Skin epidermis (tissue), 12 donors: ENCODE measurements at regions not wholly inside any gene's neighbourhood (a gene's known extent, or its start where the extent isn't known, plus 50 kb on each side); places are given as distances from the start of the nearest gene placed in this dataset.

Experiments
- H3K27ac ChIP-seq, 21 experiments: fragments of 200-600 bp; sonication (generic) in 11 of 21; one replicate each; pipeline ENCODE4 v1.5.0; 2020; ENCODE audit warnings: mild to moderate bottlenecking in 3 of 21, inconsistent platforms in 2 of 21, moderate library complexity in 2 of 21
- H3K4me3 ChIP-seq, 7 experiments: fragments of 200-600 bp; sonication (generic) in 2 of 7; one replicate each; pipeline ENCODE4 v1.5.0; 2020; ENCODE audit warnings: inconsistent platforms in 2 of 7, mild to moderate bottlenecking in 2 of 7, moderate library complexity in 1 of 7

DNA sequence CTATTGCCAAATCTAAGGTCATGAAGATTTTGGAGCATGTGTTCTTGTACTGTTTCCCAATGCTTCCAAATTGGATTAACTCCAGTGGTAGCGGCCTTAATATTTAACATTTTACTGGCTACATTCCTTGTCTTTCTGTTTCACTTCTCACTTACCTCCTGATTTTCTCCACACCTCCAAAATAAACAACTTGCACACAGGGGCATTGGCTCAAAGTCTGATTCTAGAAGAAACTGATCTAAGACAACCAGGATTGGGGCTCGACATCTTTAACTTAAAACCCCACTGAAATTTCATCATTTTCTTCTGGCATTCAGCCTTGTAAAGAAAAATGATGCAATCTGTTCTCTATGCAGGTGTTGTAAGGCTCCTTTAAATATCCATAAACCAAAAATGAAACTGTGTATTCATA is 557.9 kb upstream of the ID4 start:
- no peak overlapping the region for H3K27ac ChIP-seq
- H3K4me3 ChIP-seq: no peak overlapping the region

DNA sequence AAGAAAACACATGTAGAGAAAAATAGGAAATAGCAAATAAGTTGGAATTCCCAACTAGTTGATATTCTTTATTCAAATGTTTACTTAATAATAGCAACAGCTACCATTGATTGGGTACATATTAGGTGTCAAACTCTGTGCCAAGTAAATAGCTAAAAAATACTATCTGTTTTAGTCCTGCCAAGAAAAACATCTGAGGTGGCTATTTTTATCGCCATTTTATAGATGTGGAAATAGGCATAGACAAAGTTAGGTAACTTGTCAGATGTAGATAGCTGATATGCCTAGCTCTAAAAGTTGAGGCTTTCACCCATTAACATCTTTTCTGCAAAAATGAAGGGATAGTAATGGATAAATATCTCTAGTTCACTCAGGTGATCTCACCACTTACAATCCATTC is 549.2 kb upstream of the ID4 start:
- H3K27ac ChIP-seq: no peak overlapping the region
- H3K4me3 ChIP-seq: no peak overlapping the region

DNA sequence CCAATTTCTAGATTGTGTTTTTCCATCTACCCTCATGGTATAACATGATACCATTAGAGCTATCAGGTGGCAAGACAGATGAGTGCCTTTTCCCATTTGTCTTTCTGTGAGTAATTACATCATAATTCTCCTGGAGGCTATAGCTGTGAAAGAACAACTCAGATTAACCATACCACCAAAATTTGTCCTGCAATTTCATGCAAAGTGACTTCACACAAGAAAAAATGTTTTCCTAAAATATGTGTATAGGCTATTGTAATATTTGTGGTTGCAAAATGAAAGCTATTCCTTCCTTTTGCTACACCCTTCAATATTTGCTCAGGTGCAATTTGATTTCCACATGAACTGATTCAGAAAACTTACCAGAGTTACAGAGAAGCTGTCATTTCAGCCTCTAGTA is 547.7 kb upstream of the ID4 start:
- Histone ChIP-seq H3K27ac (no peak overlapping the region), H3K4me3 (no peak overlapping the region)

DNA sequence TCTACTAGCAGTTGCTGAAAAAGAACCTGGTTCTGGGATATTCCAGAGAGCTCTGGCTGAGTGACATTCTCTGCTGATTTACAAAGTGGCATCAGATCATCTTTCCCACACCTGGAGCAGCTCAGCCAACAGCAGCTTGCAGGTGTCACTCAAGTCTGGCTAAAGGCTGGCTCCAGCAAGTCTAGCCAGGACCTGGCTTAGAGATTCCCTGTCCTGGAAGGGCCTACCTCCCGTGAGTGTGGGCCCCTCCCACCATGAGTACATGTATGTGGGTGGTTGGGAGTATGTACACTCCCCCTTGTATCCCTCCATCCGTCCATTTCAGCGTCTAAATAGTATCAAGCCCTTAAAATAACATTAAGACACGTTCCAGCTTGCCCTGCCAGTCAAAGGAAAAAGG is 539.3 kb upstream of the ID4 start:
- H3K4me3 ChIP-seq: no peak overlapping the region
- no peak overlapping the region for H3K27ac ChIP-seq

DNA sequence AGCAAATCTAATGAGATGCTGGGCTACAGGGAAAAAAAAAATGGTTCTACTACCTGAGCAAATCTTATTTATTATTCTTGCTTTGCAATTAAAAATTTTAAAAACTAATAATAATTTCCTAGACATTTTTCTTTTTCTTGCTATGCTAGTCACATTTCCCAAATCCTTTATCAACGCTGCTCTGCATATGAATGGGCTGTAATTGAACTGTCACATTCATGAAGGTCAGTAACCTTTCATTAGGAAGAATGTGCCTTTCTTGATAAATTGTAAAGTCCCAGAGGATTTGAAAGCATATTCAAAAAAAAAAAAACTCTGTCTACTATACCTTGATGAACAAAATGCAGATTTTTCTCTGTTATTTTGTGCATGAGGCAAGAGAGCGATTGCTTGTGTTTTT is 538.7 kb upstream of the ID4 start:
- Histone ChIP-seq H3K27ac (no peak overlapping the region), H3K4me3 (no peak overlapping the region)

DNA sequence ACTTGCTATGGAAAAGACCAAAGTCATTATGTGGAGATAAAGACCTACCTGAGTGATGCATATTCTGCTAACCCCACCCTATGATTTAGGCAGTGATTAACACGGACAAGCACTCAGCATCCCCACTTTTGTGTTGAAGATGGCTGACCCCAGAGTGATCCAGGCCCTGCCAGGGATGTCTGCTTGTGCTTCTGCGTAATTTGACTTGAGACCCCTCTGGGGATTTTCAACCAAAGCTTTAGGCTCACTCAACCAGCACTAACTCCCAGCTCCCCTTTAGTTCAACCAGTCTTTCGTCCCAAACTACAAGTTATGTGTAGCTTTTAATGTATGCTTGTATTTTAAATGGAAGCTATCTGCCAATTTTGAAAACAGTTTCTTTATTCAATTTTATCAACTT is 538.0 kb upstream of the ID4 start:
- no peak overlapping the region for H3K4me3 ChIP-seq
- H3K27ac ChIP-seq: no peak overlapping the region

DNA sequence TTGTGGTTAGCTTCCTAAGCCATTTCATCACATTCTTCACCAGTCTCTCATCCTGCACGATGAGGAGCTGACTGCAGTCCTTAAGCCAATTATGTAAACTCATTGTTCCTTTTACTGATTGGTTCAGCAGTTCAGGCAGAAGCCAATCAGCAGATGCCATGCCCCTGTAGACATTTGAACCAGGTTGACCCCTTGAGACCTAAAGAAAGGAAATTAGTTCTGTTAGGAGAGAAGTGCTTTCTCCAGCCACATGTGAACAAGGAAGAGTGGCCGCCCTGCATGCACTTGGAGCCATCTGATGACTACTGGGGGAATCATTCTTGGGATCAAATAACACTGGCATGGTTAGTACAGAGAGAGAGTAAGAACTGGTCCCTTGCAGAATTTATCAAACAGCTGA is 535.2 kb upstream of the ID4 start:
- H3K27ac ChIP-seq: no peak overlapping the region

DNA sequence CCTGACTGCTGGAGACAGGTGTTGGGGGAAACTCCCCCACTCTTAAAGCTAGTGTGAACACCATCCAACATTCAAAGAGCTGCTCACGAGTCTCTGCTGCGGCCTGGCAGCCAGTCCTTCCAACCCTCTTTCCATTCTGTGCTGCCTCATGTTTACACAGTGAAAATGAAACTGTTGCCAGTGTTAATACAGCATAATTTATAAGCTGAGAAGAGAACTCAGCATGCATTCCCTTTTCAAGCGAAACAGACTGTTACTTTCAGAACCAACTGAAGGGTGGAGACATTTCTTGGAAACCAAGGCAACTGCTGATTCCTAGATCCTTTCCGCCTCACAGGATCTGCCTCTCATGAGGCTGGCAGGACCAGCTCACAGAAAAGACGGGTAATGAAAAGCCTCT is 533.8 kb upstream of the ID4 start:
- H3K4me3 ChIP-seq: no peak overlapping the region
- H3K27ac ChIP-seq: peak overlapping the region in 4 of 21 experiments; percentile 20 to 63 (median 50)

More for the DNA sequence above, 535.2 kb upstream of the ID4 start:
- no peak overlapping the region for H3K4me3 ChIP-seq

DNA sequence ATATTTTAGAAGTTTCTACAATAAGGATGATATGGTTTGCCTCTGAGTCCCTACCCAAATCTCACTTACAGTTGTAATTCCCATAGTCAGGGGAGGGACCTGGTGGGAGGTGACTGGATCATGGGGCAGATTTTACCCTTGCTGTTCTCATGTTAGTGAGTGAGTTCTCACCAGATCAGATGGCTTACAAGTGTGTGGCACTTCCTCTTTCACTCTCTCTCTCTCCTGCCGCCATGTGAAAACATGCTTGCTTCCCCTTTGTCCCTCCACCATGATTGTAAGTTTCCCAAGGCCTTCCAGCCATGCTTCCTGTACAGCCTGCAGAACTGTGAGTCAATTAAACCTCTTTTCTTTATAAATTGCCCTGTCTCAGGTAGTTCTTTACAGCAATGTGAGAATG is 527.5 kb upstream of the ID4 start:
- H3K27ac ChIP-seq: no peak overlapping the region
- no peak overlapping the region for H3K4me3 ChIP-seq

DNA sequence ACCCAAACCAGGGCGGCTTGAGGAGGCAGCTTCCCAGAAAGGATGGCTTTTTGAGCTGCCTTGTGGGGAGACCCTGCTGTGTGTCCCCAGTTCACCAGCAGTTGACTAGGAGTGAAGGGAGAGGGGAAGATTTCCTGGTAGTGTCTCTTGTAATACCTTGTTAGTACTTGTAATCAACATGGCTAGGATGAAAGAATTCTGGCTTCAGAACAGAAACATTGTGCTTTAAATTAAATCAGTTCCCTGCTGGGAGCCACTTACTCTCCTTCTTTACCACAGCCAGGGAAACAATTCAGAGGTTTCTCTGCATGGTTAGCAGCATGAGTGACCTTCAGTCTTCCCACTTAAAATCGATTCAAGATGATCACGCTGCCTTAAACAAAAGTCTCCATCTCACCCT is 525.4 kb upstream of the ID4 start:
- Histone ChIP-seq H3K4me3 (no peak overlapping the region), H3K27ac (no peak overlapping the region)

DNA sequence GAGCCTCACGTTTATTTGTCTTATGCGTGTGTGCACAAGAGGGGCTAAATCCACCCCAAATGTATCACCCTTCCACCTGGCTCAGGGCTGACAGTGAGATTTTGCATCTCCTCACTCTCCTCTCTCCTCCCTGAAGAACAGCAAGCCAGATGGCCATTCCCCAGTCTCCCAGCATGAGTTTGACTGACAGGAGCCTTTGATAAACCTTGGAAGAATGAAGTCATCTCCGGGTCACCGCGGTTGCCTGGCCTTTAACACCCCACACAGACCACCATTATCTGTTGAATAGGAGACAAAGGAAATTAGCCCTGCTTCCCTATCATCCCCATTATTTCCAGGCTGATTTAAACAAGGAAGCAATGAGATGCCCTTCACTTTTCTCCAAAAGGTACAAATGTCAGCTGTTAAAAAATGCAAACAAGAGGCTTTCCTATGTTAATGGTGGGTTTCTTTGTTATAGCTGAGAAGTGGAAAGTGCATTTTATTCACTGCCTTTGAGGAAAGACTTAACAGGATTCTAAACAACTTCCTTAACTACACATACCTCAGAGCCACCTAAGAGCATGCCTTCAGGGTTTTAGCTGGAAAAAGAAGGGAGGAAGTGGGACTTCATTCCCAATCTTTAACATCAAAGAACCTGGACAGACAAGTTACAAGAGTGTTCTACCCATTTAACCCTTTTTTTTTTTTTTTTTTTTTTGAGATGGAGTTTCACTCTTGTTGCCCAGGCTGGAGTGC is 524.8 kb upstream of the ID4 start:
- no peak overlapping the region for H3K27ac ChIP-seq
- H3K4me3 ChIP-seq: no peak overlapping the region

DNA sequence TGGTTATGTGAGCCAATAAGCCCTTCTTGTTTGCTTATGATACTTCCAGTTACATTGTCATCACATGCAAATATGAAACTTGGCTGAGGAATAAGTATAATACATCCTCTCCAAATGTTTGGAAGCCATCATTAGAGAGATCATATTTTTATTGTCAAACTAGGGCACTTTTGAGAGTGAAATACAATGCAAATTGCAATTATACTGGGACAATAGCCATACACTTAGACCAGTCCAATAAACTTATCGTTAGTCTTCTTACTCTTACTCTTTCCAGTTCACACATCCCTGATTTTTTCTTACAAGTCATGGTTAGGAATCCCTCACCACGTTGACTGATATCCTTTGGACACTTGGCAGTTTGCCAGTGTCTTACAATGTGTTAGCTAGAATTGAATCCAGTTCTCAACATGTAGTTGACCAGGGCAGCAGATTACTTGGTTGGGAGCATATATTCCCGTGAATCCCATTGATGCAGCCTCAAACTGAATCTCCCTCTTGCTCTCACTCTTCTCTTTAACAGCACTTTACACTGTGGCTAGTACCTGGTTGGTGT is 519.7 kb upstream of the ID4 start:
- no peak overlapping the region for H3K27ac ChIP-seq
- no peak overlapping the region for H3K4me3 ChIP-seq

DNA sequence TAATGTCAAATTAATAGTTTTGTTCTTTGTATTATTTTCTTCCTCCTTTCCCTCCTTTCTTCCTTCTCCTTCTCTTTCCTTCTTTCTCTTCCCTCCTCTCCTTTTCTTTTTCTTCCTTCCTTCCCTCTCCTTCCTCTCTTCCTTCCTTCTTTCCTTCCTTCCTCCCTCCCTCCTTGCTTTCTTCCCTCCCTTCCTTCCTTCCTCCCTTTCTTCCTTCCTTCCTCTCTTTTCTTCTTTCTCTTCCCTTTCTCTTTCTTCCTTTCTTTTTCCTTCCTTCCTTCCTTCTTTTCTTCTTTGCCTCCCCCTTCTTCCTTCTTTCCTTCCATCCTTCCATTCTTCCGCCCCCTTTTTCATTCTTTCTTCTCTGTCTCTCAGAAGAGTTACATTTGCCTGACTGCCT is 518.2 kb upstream of the ID4 start:
- Histone ChIP-seq H3K4me3 (no peak overlapping the region), H3K27ac (no peak overlapping the region)

DNA sequence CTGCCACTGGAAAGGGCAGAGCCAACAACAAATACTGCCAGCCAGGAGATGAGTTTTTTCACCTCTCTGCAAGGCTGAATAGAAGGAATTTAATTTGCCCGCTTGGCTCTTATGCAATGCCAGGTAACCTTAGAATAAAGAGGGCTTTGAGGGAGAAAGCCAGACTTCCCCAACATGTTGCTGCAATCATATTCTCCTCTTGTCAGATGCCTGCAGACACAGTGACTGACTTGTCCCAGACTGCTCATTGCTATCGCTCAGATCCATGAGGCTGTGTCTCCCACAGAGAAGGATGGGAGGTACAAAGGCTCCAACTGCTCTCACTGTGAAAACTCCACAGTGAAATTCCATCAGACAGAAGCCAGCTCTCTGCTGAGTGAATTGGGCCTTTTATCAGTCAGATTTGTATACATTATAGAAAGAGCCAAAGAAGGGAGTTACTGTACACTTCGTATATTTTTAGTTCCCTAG is 517.0 kb upstream of the ID4 start:
- Histone ChIP-seq H3K27ac (no peak overlapping the region), H3K4me3 (no peak overlapping the region)

DNA sequence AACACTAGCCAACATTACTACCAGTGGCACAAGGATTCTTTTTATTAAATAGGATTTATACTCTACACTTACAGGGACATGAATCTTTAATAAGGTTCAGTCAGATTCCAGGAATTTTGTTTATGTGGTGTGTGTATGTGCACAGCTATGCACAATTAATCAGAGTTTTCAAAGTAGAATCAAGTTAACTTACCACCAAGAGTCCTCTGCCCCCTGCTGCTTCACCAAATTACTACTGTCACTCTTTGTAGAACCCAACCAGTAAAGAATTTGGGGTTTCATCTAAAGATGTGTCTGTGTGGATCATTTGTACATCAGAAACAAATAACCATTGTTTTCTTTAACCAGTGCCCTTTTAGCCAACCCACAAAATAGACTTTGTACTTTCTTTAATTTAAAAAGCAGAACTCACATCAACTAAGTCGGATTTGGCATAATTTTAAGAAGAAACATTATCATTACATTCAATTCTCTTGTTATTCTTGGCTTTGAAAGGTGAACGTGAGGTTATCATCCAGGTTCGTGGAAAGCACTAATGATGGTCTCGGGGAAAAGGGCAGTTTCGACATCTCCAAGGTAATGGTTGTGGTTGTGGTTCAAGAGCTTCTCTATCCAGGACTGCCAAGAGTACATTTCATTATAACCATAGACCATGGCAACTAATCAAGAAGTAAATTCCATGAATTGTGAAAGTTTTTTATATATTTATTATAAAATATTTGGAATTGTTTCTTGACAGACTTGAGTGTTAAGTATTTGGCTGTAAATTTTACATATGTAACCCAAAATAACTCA is 514.3 kb upstream of the ID4 start:
- Histone ChIP-seq H3K4me3 (no peak overlapping the region), H3K27ac (no peak overlapping the region)

DNA sequence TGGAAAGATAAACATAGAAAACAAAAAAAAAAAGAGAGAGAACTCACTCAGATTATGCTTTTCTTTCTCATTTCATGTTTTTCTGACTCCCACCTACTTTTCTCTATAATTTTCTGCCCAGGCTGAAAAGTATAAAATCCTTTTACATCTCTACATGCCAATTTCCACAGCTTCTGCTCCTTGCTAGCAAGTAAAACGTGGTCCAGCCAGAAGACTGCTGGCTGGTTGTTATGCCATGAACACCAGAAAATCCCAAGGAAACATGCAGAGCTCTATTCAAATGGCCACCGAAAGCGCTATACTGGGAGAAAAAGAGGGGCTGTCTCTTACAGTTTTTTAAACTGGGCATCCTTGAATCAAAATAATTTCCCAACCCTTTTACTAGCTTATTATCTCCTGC is 512.8 kb upstream of the ID4 start:
- Histone ChIP-seq H3K4me3 (no peak overlapping the region), H3K27ac (no peak overlapping the region)

DNA sequence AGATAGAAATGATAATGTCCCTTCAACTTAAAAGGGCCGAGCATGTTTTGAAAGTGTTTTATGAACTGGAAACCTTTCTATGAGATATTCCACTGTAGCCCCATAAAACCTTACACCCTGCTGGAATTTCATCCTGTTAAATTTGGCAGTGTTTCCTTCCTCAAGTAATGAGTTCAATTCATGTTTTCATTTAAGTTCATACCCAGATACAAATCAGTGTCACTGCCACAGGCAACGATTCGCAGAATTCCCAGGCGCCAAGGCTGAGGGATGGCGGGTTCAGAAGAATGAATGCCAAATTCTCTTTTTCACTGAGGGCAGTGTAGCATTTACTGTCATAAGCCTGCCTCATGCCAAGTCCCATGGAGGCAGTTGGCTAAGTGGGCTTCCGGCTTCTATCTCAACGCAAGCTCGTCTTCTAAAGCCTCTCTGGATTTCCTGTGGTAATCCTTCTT is 511.8 kb upstream of the ID4 start:
- Histone ChIP-seq H3K27ac (peak overlapping the region in 8 of 21 experiments; percentile 10 to 66 (median 30)), H3K4me3 (no peak overlapping the region)

DNA sequence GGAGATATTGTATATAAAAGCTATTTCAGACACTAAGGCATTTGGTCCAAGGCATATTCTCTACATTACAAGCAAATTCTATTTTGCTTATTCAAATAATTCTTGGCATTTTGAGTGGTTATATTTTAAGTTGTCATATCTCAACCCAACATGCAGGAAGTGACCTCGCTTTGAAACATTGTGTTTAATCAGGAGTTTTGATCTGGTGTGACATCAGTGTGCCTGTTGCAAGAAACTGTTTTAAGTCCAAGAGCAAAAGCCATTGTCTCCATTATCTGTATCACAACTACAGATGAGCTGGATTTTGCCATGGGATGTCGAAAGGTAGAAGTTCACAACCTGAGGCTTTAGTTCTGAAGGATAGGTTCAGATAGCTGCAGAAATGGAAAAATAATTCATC is 509.9 kb upstream of the ID4 start:
- no peak overlapping the region for H3K27ac ChIP-seq
- H3K4me3 ChIP-seq: no peak overlapping the region

DNA sequence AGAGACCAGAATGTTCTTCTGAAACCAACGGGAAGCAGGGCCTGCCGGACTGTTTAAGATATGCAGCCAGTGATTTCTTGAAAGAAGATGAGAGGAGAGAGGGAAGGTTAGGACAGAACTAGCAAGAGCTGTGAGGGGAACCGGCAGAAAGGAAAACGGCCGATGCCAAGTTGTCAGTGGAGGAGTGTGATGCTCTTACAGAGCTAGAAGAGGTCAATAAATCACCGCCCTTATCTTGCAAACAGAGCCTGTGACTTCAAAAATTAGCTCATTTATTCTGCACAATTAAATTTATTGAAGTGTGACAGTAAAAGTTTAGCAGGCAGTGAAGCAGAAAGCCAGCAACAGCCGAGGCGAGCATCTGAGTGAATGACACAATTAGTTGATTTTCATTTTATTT is 509.5 kb upstream of the ID4 start:
- no peak overlapping the region for H3K4me3 ChIP-seq
- H3K27ac ChIP-seq: no peak overlapping the region

DNA sequence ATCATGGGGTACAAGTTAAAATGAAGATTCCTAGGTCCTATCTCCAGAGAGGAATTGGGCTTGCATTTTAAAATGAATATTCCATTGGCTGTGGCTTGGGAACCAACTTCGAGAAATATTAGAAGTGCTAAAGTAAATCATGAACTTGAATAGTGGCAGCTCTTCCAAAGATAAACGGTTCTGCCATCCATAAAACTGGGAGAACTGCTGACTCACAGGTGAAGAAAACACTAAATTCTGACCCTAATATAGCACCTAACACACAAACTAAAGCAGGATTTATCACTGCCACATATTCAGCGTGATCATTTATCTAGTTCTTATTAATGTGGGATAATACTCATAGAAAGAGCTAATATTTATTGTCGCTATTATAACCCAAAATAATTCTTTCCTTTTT is 508.1 kb upstream of the ID4 start:
- Histone ChIP-seq H3K4me3 (no peak overlapping the region), H3K27ac (no peak overlapping the region)

DNA sequence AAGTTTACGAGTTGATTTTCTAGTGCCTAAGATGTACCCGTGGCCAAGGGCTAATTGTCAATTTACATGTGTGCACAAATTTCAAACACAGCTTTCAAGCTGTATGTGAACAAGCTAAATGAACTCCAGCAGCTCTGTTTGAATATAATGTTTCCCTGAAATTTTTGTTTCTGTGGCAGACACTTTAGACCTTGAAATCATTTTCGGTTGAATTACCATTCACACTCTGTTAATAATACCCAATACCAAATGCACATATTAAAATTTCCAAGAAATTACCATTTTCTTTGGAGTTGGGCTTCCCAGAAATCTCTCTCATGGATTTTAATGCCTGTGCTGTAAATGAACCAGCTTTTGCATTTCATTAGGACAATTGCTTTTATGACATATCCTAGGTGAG is 506.1 kb upstream of the ID4 start:
- H3K27ac ChIP-seq: no peak overlapping the region

More for the DNA sequence above, 506.1 kb upstream of the ID4 start:
- H3K4me3 ChIP-seq: no peak overlapping the region
